Neural progenitor cell (in vitro differentiated cells): ENCODE measurements at regions not wholly inside any gene's neighbourhood (a gene's known extent, or its start where the extent isn't known, plus 50 kb on each side); places are given as distances from the start of the nearest gene placed in this dataset.

ENCODE experiments used
- EZH2 ChIP-seq: fragments of 200-600 bp; sonication (generic); IDR thresholded peaks from 2 replicates; pipeline ENCODE4 v1.6.1; 2017; ENCODE audit warnings: antibody characterized with exemption, mild to moderate bottlenecking, moderate library complexity
- TF ChIP-seq, protein P1 (sequence below): fragments of 200-600 bp; sonication (generic); IDR thresholded peaks from 2 replicates; pipeline ENCODE4 v1.5.1; 2017; ENCODE audit warnings: antibody characterized with exemption, mild to moderate bottlenecking

DNA sequence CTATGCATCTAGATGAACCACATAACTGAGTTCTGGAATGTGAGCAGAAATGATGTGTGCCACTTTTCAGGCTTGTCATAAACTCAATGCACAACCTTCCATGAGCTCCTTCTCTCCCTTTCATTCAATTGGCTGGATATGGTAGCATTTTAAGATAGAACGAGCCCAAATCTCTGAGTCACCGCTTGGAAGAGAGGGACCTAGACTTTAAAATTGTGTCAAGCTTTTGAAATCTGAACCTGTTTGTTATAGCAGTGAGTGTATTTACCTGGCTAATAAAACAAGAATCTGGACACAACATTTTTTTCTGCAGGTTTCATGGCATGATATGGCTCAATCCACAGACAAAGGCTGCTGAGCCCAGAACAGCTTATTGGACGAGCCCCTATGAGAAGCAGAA is 297.8 kb upstream of the SPRED2 start:
- TF ChIP-seq, protein P1, sequence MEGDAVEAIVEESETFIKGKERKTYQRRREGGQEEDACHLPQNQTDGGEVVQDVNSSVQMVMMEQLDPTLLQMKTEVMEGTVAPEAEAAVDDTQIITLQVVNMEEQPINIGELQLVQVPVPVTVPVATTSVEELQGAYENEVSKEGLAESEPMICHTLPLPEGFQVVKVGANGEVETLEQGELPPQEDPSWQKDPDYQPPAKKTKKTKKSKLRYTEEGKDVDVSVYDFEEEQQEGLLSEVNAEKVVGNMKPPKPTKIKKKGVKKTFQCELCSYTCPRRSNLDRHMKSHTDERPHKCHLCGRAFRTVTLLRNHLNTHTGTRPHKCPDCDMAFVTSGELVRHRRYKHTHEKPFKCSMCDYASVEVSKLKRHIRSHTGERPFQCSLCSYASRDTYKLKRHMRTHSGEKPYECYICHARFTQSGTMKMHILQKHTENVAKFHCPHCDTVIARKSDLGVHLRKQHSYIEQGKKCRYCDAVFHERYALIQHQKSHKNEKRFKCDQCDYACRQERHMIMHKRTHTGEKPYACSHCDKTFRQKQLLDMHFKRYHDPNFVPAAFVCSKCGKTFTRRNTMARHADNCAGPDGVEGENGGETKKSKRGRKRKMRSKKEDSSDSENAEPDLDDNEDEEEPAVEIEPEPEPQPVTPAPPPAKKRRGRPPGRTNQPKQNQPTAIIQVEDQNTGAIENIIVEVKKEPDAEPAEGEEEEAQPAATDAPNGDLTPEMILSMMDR = no peak
- TF ChIP-seq EZH2 = no peak
